Hematopoietic multipotent progenitor cell treated with erythropoietin and hydrocortisone succinate and interleukin-3 and kit ligand, for 8 days (in vitro differentiated cells): ENCODE measurements at regions not wholly inside any gene's neighbourhood (a gene's known extent, or its start where the extent isn't known, plus 50 kb on each side); places are given as distances from the start of the nearest gene placed in this dataset.

ENCODE experiments used
- DNase-seq: peaks from one replicate; pipeline ENCODE4 v3.0.0-alpha.2; 2015

DNA sequence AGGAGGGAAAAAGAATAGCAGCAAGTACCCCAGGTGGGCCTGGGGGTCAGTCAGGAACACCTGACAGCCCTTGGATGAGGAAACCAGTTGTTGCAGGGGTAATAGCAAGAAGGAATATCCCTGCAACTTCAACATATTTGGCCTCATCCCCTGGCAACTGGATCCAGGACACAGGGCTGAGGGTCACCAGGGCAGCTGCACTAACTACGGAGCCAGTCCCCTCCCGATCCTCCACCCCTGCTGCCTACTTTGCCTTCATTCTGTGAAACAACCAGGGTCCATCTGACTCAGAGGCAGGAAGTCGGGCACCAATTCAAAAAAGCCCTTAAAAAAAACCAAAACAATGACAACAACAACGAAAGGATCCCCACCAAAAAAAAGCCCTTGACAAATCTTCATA, 52.9 kb downstream of the FRMPD3 start:
- DNase-seq: no peak

DNA sequence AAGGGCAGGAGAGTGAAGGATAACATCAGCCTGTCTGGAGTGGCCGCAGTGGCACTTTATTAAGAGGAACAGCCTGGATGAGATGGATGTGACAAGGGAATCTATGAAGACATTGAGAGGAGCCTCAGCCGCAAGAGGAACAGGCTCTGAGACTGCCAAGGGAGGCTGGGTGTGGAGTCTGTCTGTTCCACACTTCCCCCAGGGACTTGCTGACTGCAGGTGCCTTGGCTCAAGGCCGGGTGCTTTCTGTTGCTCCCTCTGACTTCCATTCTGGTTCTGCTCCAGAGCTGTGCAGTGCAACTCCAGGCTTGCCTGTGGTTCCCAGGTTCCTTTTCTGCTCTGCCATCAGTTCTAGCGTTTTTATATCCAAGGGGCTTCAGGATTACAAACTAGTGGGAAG, 54.6 kb downstream of the FRMPD3 start:
- DNase-seq: no peak

DNA sequence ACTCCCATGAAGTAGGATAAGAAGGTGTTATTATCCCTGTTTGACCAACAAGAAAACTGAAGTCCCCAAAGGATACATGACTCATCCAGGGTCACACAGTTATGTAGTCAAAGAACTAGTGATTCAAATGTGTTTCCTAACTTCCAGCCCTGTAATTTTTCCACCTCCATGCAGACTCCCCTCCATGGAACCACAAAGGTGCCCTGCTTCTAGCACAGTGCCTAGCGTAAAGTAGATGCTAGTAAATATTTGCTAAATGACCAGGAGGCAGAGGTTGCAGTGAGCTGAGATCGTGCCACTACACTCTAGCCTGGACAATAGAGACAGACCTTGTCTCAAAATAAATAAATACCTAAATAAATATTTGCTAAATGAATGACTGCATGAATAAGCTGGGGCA, 55.8 kb downstream of the FRMPD3 start:
- DNase-seq: no peak

DNA sequence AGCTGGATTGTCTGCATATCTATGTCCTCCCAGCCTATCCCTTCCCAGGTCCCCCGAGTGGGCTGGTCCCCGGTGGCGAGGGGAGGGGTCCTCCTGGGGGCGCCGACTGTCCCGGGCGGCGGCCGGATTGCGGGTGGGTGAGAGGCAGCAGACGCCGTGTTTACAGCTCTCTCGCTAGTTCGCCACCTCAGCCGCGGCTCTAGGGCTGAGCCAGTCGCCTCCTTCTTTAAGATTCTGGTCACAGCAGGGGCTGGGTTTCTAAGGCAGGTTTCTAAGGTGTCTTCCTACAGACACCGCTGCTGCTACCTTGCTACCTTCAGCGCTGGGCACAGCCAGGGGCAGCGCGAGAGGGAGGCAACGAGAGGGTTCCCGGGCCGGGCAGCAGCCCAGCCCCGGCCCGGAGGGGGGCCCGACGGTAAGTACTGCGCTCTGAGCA, 57.2 kb downstream of the FRMPD3 start:
- DNase-seq: no peak

DNA sequence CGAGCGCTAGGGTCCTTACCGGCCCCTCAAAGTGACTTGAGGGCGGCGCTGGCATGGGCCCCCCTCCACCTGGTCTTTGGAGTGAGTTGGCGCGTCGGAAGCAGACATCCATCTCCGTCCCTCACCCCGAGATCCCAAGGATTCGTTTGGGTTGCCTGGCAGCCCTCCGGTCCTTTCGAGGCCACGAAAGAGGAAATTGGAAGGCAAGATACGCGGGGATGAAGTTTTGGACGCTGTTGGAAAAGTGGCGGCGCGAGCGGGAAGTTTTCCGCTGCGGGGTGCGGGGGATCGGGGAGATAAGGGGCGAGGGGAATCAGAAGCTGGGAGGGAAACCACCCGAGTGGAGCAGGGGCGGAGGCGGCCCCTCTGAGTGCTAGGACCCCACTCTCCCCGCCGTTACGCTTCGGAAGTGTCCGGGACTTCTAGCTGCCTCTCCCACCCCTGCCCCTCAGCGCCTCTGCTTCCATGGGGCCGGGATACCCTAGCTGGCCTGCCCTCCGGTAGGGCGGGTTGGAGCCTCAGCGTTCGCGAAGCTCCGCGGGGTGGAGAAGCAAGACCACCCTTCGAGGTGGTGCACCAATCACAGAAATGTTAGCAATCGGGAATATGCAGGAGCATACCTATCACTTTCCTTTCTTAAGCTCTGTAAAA, 57.8 kb downstream of the FRMPD3 start:
- DNase-seq: no peak

DNA sequence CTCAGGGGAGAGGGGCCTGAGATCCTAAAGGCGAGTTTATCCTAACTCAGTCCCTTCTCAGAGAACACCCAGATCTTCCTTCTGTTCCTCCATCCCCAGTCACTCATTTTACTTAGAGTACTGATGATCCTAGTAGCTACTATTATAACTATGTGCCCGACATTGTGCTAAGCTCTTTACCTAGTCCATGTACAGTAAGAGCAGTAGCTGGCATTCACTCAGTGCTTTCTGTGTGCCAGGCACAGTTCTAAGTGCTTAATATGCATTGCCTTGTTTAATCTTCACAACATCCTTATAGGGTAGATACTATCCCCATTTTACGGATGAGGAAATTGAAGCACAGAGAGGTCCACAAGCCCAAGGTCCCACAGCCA, 58.3 kb downstream of the FRMPD3 start:
- no peak for DNase-seq

DNA sequence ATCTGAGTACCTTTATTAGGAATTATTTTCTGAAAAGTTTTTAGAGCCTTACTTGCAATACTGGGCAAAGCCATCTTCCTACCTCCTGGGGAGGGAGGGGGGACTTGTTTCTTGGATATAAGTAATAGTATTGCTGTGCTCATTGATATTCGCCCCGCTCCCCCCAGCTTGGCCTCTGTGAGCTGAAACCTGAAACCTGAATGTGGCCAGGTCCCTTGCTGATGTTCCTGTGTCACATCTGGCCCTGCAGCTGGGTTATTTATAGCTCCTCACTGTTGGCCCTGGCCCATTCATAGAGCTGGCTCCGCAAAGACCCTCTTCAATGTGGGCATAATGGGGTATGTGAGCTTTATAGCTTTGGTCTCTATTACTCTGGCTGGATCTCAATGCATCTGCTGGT, 59.5 kb downstream of the FRMPD3 start:
- DNase-seq: no peak

DNA sequence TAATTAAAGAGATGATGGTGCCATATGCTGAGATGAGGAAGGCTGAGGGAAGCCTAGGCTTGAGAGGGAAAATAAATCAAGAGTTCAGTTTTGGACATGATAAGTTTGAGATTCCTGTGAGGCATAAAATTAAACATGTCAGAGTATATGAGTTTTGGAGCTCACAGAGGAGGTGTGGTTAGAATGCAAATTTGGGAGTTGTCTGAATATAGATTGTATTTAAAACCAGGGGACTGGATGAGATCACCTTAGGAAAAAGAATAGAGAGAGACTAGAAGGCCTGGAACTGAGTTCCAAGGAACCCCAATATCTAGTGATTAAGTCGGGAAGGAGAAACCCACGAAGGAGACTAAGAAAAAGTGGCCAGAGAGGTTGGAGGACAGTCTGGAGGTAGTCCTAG, 65.5 kb downstream of the FRMPD3 start:
- DNase-seq: no peak

DNA sequence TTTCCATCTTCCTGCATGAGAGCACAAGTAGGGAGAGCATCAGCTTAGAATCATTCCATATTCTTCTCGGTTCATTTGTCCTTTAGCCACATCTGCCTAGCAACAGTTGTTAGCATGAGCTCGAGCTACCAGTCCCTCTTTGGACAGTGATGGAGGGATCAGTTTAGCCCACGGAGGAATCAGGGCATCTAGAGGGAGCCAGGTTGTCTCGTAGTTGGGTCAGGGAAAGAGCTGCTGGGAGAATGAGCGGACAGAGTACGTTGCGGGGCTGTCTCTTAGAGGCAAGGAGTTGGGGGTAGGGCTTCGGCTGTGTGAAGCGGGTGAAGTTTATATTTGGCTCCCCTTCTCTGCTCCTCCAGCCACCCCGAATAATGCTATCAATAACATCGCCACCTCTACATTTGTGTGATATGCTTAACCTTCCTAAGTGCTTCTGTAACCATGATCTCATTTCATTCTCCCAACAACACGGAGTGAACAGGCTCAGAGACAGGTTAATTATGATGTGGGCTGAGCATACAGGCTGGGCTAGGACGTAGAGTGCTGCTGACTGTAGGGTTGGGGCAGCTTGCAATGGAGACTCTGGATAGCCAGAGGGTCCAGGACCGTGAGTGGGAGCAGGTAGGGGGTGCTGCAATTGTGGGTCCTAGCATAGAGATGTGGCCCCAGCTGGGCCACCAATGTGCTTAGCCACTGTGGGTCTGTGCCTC, 72.6 kb downstream of the FRMPD3 start:
- no peak for DNase-seq

DNA sequence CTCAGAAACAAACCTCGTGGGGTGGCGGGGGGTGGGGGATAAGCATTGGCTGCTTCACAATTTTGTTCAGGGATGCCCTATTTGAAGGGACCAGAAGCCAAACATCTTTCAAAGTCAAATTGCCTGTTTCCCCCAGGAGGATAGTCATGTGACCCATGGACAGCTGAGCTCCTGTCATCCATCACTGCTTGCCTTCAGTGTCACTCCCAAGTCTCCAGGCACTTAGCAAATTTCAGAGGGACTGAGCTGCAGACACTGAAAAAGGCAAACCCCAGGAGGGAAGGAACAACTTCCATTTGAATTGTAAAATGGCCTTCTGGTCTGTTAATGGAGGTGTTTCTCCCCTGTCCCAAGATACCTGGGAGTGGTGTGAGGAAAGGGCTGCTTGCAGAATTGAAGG, 73.4 kb downstream of the FRMPD3 start:
- no peak for DNase-seq

DNA sequence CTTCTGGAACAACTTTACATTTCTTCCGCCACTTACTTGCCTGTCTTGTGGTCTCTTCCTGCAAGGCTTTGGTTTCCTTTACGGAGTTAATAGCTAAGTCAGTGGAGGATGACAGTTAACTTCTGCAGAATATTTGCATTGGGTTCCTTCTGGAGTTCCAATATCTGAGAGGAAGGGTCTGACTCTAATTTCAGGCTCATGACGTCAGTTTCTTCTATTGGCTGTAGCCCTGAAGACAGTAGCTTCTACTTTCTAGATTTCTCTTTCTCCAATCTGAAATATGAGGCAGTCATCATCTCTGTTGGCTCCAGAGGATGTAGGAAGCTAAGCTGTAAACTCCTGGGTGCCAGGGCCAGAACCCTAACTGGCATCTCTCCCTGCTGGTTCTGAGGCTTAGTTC, 76.7 kb downstream of the FRMPD3 start:
- DNase-seq: no peak

DNA sequence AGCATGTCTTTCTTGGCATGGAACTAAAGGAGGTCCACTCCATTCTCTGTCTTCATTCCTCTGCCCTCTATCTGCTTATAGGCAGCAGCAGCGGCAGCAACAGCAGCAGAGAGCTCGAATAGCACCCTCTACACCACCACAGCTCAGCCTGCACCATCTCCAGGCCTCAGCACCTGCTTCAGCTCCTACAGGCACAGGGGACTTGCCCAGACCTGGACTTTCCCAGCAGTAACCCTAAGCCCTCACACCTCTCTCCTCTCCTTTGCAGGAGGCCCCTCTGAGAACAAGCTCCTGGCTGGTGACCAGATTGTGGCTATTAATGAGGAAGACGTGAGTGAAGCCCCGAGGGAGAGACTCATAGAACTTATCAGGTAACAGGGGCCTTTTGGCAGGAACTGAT, 80.7 kb downstream of the FRMPD3 start:
- DNase-seq: no peak

DNA sequence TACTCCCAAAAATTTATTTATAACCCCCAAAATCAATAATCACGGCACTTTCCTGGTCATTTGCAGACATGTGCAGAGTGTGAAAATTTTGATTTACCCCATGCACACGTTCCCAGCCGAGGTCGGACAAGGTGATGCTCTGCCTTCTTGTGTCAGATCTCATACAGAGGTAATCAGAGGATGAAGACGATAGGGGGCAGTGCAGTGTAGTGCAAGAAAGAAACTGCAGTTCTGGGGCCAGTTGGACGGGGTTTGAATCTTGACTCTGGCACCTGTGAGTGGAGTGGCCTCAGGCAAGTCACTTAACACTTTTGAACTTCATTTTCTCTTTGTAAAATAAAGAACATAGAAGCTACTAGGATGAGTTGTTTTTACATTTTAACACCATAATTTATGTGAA, 88.4 kb downstream of the FRMPD3 start:
- peak; percentile 65 for DNase-seq

DNA sequence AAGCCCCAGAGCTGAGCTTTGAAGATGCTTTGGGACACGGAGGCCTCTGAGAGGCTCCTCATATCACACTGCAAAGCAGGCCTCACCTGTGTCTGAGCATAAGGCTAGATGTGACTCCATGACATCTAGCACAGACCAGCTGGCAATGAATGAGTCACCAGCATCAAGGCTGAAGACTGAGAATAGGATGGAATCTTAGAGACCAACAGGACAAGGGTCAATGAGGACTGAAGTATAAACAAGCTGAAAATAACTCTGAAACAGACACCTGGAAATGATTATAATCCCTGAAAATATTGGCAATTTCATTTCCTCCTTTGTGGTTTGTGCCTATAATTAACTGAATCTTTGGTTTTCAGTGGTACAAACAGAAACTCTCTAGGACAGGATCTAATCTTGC, 87.1 kb upstream of the PRPS1 start:
- no peak for DNase-seq

DNA sequence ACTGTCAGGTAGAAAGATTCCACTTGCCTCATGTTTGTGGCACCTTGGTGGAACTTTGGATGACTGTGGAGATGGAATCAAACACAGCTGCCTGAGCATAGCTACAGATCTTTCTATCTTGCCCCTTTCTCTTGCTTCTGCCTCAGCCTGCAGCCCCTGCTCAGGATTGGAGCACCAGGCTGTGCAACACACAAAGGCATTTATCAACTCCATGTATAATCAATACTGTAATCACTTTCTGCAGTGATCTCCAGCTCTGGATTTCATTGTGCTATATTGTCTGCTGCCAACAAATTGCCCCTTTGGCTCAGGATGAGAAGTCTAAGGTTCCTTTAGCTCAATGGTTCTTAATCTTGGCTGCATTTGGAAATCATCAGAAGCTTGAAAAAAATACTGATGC, 86.3 kb upstream of the PRPS1 start:
- DNase-seq: no peak

DNA sequence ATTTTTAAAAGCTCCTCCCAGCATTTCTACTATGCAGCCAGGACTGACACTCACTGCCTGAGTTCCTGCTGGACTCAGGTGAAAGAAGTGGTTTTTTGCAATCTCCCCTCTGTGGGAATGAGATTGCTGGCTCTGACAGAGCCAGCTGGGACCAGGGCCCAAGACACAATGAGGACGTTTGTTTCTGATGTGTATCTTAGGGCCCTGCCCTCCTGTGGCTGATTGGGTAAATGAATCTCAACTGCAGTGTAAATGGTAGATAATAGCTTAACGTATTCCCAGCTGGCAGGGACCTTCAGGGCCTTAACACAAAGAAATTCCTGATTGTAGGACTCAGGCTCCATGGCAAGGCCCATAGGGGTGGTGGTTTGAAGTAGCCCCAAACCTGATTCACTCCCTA, 85.8 kb upstream of the PRPS1 start:
- peak; percentile 4 for DNase-seq

DNA sequence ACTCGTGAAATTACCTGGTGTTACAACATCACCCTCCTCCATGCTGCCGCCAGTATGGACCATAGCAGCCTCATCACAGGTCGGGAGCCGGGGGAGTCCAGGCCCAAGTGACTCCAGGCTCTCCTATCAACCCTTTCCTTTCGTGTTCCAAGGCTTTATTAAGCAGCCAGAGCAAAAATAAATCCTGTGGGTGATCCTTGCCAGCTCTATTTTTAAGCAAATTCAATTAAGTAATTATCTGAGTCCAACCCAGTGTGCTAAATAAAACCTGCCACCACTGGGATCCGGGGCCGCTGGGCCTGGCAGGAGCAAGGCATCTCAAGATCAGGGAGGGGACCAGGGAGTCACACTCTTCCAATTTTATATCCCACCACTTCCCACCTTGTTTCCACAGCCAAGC, 80.7 kb upstream of the PRPS1 start:
- no peak for DNase-seq

DNA sequence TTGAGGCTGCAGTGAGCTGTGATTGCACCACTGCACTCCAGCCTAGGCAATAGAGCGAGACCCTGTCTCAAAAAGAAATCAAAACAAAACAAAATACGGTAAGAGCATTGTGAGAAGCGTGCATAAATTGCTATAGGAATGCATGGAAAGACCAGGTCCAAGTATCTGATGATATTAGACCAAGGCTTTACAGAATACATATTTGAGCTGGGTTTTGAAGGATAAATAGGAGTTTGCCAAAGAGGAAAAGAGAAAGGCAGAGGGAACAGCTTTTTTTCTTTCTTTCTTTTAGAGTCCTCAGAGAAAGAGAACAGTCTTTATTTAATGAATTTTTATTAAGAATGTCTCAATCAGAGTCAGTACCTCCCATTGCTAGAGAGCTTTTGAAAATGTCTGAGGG, 79.5 kb upstream of the PRPS1 start:
- DNase-seq: no peak

DNA sequence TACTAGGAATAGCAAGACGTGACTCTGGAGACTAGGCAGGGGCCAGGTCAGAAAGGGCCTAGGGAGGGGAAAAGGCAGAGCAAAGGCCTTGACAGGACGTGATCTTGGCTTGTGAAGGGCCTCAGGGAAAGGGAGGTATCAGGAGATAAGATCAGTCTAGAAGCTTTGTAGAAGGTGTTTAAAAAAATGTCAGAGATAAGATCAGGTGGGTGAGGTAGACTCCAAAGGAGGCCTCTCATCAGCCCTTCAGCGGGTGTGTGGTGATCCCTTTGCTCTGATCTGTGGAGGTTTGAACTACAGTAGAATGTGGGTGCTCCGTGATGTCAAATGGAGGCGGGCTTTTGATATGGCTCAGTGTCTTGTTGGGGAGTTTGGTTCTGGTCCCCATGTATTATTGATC, 78.8 kb upstream of the PRPS1 start:
- no peak for DNase-seq

DNA sequence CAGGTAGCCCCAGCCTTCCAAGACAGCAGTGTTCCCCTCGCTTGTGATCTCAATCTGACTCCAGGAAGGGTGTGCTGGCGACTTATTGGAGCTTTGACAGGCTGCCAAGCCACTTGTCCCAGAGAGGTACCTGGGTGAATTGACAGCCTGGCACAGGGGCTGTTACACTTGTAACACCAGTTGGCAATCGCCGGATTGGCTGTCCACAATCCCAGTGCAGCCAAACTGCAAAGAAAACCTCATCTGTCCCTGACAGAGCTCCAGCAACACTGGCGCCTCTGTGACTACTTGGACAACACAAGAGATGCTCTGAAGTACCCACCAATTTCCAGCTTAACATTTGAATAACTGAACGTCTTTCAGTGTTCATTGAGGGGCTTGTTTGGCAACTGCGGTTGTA, 76.8 kb upstream of the PRPS1 start:
- DNase-seq: no peak

DNA sequence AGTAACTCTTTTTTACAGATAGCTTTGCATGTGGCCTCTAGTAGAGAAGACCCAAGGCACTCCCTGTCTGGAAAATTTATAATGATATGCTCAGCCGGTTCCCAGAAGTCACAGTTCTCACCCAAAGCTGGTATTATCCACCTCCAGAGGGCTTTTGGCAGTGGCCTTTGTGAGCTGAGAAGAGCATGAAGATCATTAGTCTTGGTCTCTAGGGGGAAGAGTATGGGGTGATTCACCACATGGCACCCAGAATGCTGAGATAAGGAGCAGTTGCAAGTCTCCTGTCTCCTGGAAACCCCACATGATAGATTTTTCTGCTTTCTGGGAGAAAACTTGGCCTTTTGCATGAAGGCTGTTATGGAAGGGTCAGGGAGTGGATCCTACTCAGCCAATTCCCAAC, 75.4 kb upstream of the PRPS1 start:
- peak; percentile 68 for DNase-seq

DNA sequence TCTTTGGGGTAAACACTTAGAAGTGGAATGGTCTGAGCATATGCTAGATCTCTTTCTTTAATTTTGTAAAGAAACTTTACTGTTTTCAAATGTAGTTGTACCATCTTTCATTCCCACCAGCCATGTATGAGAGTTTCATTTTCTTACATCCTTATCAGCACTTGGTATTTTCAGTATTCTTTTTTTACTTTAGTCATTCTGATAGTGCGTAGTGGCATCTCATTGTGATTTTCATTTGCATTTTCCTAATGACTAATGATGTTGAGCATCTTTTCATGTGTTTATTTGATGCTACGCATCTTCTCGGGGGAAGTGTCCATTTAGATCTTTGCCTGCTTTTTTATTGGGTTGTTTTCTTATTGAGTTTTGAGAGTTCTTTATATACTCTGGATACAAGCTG, 71.3 kb upstream of the PRPS1 start:
- no peak for DNase-seq

DNA sequence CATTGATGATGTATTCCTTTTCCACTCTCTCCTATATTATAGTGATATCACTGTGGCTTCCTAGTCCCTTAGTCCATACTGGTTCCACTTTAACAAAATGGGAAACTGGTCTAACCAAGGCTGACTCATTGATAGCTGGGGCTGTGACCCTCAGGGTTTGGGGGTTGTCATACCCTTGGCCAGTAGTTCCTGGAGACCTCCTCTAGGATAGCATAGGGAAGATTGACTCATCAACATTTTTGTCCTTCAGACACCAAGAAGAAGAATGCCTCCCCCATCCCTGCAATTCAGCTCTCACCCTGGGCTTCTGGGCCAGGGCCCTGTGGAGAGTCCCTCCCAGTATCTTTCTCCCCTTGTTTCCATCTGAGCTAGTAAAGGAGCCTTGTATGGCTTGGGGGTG, 68.8 kb upstream of the PRPS1 start:
- no peak for DNase-seq

DNA sequence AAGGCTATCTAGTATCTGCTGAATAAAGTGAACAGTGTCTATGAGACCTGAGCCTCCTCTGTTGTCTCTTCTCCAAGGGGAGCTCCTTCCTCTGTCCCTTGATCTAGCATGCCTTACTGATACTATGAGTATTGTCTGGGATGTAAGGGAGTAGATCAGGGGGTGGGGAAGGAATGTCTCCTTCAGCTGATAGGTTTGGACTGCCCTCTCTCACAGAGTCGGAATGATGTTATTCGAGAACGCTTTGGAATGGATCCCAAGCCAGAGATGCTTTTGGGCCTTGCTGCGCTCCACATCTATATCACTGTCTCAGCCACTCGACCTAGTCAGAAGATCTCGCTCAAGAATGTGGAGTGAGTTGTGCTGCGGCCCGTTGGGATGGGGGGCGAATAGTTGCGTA, 68.3 kb upstream of the PRPS1 start:
- no peak for DNase-seq

DNA sequence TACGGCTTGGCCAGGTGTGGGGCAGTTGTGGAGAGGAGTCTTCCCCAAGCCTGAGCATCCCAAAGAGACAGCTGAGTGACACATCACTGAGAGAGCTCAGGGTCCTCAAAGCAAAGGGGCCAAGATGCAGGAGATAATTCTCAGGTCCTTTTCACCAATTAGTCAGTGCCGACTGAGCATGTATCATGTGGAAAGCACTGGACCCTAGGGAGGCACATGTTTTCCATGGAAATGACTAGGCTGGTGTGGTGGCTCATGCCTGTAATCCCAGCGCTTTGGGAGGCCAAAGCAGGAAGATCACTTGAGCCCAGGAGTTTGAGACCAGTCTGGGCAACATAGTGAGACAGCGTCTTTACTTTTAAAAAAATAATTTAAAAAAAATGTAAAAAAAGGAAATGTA, 67.3 kb upstream of the PRPS1 start:
- no peak for DNase-seq
